D721Med (cell line): ENCODE measurements at regions not wholly inside any gene's neighbourhood (a gene's known extent, or its start where the extent isn't known, plus 50 kb on each side); places are given as distances from the start of the nearest gene placed in this dataset.

ENCODE experiments used
- DNase-seq: peaks from one replicate; pipeline ENCODE4 v3.0.0; 2011; ENCODE audit warnings: low spot score; ENCODE audit not compliant: insufficient read length
- FAIRE-seq: peaks from 2 replicates; lab custom pipeline; 2011; peaks lifted over from hg19 to GRCh38; lab: Jason Lieb, UNC
- TF ChIP-seq, protein P1 (sequence below): IDR thresholded peaks from 2 replicates; pipeline ENCODE4 v1.5.1; 2012; ENCODE audit warnings: mild to moderate bottlenecking, control low read depth; ENCODE audit not compliant: insufficient read depth; ENCODE audit errors: missing control alignments

DNA sequence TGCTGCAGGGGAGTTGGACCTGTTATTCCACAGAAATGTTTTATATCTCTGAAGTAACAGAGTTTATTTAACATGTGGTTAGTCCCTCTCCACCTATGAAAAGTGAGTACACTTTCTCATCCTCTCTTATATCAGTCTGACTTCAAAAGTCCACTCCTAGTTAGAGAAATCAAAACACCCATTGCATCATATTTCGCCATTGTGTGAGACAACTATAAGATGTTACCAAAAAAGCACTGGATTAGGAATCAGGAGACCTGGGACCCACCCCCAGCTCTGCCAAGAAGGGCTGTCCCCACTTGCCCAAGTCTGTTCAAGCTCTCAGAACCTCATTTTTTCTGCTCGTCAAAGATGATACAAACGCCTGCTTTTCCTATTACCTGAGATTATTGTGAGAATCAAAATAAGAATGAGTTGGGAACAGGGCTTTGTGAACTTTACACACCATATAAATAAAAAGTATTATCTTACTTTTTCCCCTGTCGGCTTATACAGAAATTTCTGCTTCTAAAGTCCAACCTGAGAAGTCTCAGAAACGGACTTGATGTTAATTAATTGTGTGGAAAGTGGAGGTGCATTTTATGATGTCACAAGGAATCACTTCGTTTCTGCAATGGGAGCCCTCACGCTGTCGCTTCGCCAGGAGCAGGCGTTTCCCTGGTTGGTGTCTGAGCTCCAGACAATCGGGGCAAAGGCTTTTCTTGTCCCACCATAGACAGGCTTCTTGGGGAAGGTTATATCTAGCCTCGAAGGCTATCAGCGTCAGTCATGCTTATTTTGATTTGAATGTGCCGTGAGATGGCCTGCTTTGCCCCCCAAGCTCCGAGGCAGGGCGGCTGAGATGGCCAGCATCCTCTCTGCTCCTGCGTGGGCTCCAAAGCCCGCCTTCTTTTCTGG is 89.6 kb upstream of the ZNF516 start:
- TF ChIP-seq, protein P1, sequence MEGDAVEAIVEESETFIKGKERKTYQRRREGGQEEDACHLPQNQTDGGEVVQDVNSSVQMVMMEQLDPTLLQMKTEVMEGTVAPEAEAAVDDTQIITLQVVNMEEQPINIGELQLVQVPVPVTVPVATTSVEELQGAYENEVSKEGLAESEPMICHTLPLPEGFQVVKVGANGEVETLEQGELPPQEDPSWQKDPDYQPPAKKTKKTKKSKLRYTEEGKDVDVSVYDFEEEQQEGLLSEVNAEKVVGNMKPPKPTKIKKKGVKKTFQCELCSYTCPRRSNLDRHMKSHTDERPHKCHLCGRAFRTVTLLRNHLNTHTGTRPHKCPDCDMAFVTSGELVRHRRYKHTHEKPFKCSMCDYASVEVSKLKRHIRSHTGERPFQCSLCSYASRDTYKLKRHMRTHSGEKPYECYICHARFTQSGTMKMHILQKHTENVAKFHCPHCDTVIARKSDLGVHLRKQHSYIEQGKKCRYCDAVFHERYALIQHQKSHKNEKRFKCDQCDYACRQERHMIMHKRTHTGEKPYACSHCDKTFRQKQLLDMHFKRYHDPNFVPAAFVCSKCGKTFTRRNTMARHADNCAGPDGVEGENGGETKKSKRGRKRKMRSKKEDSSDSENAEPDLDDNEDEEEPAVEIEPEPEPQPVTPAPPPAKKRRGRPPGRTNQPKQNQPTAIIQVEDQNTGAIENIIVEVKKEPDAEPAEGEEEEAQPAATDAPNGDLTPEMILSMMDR: no peak
- peak; percentile 44 for FAIRE-seq
- no peak for DNase-seq

DNA sequence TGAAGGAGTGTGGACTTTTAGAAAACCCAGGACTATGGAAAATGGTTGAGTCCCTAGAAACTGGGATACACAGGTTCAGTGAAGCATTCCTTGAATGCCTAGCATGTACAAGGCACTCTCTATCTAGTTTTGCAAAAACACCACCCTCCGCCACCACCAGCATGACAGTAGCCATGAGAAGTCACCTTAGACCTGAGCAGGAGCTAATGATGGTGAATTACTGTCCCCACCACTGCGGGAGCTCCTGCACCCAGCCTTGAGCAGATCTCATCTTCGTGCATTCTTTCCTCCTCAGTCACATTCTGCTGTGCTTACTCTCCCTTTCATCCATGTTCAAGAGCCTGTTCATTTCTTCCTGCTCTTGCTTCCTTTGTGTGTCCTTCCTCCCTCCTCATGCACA is 86.2 kb upstream of the ZNF516 start:
- DNase-seq (no peak), FAIRE-seq (no peak)
- TF ChIP-seq, protein P1: no peak

DNA sequence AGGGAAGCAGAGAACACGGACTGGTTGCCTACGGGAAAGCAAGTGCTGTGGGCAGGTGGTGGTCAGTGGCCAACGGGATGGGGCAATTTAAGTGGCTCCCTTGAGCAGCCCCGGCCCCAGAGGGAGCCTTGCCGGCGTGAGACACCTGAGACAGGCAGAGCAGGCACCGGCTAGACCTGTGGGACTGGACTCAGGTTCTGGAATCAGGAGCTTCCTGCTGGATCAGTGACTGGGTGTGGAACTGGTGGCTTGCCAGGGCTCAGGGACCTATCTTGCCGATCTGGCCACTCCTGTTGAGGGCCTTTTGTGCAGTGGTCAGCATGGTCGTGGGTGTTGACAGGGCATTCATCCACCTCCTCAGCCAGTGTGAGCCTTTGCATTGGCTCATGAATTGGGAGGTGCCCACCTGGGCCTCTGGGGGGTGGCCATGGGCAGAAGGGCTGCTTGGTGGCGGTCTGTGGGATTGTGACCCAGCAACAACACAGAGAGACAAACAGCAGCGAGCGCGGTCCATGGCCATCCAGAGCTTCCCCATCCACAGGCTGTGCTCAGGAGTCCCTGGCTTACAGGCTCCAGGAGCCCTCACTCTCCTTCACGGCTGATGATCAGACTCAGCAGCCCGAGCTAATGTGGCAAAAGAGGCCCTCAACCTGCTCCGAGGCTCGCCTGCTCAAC is 85.4 kb upstream of the ZNF516 start:
- TF ChIP-seq, protein P1: no peak
- DNase-seq (no peak), FAIRE-seq (no peak)

DNA sequence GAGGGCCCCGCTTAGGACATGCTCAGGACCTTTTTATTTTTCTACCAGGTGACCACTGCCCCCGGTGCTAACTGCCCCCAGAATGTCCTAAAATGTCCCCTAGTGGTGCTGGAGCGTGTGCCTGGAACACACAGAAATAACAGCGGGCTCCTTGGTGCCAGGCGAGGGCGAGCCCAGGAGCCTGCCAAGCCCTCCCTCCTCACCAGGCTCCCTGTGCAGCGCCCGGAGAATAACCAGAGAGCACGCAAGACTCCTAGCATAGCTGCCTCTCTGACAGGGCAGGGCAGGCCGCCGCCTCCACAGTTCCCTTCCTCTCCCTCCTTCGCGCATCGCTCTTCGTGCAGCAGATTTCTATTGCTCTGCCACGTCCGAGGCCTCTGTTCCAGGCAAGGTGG is 84.3 kb upstream of the ZNF516 start:
- no peak for FAIRE-seq
- DNase-seq: no peak

DNA sequence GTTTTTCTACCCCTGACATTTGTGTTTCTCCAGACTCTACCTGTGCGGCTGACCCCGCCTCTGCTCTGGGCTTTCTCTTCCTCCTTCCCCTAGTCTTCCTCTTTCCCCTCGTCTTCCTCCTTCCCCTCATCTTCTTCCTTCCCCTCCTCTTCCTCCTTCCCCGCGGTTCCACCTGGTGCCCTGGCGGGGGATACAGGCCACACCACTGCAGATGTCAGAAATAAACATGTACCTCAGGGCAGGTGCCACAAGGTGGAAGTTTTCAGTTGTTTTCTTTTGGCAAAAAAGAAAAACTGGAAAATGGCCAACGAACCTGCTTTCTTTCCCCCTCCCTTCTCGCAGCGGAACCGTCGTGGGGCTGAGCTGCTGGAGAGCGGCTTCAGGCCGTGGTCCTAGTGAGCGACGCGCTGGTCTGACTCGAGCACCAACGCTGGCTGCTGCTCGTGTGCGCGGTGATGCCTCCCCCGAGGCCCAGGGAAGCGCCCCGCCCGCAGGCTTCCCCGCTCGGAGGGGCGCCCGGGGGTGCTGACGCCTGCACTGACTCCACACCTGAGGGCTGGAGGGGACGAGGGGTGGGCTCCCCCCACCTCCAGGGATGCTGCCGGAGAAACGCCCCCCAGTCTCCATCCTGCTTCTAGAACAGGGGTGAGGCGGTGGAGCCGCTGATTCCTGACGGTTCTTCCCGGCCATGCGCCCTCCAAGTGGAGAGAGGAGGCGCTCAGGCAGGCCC is 83.7 kb upstream of the ZNF516 start:
- TF ChIP-seq, protein P1: no peak

More for the DNA sequence above, 84.3 kb upstream of the ZNF516 start:
- TF ChIP-seq, protein P1: no peak

DNA sequence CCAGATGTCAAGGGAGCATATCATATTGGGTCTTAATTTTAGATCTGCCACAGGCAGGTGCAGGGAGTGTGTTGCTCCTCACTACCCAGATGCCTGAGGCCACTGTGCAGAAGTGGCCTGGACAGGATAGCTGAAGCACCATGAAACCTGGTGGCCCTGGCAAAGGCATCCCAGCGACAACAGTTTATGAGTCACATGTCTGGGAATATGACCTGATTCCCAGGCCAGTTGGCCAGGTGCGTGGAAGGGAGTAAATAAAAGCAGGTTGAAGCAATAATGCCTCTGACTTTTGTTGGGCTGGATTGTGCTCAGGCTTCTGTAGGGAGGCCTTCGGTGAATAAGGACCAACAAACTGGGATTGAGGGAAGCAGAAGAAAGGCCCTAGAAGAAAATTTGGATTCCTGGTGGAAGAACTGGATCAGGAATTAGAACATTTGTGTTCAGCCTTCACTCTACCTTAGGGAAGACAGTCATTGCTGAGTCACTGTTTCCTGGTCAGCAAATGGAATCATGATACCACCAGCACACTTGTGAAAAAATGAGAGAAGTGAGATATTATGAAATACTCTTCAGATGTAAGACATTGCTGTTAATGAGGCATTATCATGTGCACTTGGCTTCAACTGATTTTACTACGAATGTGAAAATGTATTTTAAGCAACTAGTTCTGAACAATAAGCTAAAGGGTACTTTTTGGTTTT is 78.4 kb upstream of the ZNF516 start:
- TF ChIP-seq, protein P1: no peak
- DNase-seq: no peak
- no peak for FAIRE-seq

More for the DNA sequence above, 83.7 kb upstream of the ZNF516 start:
- DNase-seq: no peak
- no peak for FAIRE-seq
